ENCODE measurements at regions not wholly inside any gene's neighbourhood (a gene's known extent, or its start where the extent isn't known, plus 50 kb on each side); places are given as distances from the start of the nearest gene placed in this dataset.
"Not testable (repeated sequence)": the region's sequence is repeated elsewhere in the genome, so short reads cannot be mapped to it uniquely, and the experiment has no call there.

- no peak for DNase-seq (ENCODE audit: low read depth)
Measured at GRCh38 chr5:101244621-101245020, 341.5 kb upstream of the ST8SIA4 start.

DNA sequence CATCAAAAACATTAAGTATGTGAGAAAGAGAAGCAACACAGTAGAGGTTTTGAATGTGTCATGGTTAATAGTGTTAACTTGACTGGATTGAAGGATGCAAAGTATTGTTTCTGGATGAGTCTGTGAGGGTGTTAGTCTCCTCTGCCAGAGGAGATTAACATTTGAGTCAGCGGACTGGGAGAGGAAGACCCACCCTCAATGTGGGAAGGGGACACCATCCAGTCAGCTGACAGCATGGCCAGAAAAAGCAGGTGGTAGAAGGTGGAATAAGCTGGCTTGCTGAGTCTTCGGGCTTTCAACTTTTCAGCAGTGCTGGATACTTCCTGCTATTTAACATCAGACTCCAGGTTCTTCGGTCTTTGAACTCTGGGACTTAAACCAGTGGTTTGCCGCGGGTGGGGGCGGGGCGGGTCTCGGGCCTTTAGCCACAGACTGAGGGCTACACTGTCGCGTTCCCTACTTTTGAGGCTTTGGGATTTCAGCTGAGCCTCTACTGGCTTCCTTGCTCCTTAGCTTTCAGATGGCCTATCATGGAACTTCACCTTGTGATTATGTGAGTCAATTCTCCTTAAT is 309.9 kb upstream of the ST8SIA4 start:
- no peak for DNase-seq (ENCODE audit: low read depth)

DNA sequence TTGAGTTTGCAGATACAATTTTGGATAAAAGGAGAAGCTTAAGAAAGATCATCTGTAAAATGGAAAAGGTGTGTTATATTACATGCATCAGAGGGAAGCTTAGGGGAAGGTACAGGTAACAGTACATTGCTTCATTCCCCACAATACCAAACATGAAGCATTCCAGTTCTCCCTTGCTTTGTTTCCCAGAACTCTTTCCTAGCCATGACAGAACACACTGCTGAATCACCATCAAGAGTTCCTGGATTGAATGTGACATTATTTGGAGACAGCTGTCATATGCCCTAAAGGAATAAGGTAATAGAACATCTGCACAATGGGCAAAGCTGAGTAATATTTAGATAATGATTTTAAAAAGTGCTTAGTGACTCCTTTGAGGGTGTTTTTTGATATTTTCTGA is 303.5 kb upstream of the ST8SIA4 start:
- no peak for DNase-seq (ENCODE audit: low read depth)

GRCh38 chr5:101205065-101205464 is 302.0 kb upstream of the ST8SIA4 start:
- DNase-seq (ENCODE audit: low read depth), result not testable (repeated sequence)

GRCh38 chr5:101180365-101180764 is 277.3 kb upstream of the ST8SIA4 start:
- DNase-seq (ENCODE audit: low read depth), result not testable (repeated sequence)

DNA sequence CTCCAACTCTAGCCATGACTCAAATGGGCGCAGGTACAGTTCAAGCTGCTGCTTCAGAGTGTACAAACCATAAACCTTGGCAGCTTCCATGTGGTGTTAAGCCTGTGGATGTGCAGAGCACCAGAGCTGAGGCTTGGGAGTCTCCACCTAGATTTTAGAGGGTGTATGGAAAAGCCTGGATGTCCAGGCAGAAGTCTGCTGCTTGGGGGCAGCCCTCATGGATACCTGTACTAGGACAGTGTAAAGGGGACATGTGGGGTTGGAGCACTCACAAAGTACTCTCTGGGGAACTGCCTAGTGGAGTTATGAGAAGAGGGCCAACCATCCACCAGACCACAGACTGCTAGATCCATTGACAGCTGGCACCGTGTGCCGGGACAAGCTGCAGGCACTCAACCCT is 273.5 kb upstream of the ST8SIA4 start:
- no peak for DNase-seq (ENCODE audit: low read depth)

DNA sequence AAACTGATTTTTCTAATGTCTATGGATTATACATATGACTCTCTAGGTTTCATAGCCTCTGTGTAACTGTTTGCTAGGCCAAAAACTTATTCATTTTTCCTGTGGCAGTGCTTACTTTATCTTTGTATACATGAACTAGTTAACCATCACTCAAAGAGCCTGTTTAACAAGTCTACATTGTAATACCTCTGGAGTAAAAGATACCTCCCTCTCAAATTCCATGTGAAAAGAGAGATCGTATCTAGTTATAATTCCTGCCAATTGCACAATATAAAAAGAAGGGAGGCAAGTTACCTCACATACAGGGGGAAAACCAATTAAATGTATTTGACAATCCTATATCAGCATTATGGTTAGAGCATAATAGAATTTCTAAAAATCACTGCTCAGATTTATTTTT is 271.9 kb upstream of the ST8SIA4 start:
- no peak for DNase-seq (ENCODE audit: low read depth)

DNA sequence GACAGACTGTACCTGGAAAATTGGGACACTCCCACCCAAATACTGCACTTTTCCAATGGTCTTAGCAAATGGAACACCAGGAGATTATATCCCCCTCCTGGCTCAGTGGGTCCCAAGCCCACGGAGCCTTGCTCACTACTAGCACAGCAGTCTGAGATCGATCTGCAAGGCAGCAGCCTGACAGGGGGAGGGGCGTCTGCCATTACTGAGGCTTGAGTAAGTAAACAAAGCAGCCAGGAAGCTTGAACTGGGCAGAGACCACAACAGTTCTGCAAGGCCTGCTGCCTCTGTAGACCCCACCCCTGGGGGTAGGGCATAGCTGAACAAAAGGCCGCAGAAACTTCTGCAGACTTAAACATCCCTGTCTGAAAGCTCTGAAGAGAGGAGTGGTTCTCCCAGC is 260.0 kb upstream of the ST8SIA4 start:
- DNase-seq (ENCODE audit: low read depth), result no peak

DNA sequence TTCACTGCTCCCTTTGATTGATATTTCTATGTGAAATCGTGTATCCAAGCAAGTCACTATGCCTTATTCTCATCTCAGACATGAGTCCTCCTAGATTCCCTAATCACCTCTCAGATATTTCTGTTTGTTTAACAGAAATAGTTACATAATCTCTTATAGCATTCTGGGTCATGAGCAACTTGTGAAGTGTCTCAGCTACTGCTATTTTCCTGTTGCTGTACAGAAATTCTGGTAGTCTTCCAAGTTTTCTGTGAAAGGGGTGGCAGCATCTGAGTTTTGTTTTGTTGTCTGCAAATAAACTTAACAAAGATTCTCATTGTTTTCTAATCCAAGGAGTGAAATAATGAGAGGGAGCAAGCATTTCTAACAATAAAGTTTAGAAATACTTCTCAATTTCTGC is 256.9 kb upstream of the ST8SIA4 start:
- DNase-seq (ENCODE audit: low read depth), result no peak

GRCh38 chr5:101159006-101159405 is 255.9 kb upstream of the ST8SIA4 start:
- DNase-seq (ENCODE audit: low read depth), result no peak

DNA sequence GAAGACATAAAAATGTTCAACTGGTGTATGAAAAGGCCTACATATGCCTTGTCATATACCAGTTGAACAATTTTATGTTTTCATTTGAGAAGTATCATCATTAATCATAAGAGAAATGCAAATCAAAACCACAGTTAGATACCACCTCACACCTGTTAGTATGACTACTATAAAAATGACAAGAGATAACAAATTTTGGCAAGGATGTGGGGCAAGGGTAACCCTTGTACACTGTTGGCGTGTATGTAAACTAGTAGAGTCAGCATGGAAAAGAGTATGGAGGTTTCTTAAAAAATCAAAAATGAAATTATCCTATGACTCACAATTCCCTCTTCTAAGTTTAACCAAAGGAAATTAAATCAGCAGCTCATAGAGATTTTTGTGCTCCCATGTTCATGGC is 250.4 kb upstream of the ST8SIA4 start:
- DNase-seq (ENCODE audit: low read depth), result no peak

DNA sequence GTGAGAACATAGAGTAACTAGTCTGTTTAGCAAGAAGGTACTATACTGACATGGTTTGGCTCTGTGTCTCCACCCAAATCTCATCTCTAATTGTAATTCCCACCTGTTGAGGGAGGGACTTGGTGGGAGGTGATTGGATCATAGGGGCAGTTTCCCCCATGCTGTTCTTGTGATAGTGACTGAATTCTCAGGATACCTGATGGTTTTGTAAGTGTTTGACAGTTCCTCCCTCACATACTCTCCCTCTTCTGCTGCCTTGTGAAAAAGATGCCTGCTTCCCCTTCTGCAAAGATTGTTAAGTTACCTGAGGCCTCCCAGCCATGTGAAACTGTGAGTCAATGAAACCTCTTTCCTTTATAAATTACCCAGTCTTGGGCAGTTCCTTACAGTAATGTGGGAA is 240.4 kb upstream of the ST8SIA4 start:
- DNase-seq (ENCODE audit: low read depth), result no peak

DNA sequence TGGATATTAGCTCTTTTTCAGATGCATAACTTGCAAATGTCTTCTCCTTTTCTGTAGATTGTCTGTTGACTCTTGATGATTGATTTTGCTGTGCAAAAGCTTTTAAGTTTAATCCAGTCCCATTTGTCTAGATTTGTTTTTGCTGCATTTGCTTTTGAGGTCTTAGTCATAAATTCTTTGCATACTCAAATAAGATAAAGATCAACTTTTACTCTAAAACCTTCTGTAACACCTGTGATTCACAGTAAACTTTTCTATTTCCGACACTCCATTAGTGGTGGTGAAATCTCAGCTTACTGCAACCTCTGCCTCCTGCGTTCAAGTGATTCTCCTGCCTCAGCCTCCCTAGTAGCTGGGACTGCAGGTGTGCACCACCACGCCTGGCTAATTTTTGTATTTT is 239.0 kb upstream of the ST8SIA4 start:
- DNase-seq (ENCODE audit: low read depth), result no peak

GRCh38 chr5:101136454-101136853 is 233.4 kb upstream of the ST8SIA4 start:
- DNase-seq (ENCODE audit: low read depth), result no peak

DNA sequence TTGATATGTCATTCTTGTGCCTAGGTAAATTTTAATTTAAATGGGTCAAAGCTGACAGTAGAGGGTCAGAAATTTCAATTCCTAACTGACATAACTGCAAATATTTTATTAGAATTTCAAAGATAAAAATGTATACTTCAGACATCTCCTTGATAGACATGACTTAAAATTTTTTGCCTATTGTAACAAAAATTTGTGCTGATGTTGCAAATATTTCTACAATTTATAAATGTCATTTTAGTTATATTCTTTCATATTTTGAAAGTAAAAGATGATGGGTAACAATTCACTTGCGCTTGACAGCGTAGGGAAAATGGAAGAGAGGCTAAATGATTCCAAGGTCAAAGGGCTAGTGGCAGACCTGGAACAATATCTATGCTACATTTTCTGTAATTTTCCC is 220.3 kb upstream of the ST8SIA4 start:
- DNase-seq (ENCODE audit: low read depth), result no peak

DNA sequence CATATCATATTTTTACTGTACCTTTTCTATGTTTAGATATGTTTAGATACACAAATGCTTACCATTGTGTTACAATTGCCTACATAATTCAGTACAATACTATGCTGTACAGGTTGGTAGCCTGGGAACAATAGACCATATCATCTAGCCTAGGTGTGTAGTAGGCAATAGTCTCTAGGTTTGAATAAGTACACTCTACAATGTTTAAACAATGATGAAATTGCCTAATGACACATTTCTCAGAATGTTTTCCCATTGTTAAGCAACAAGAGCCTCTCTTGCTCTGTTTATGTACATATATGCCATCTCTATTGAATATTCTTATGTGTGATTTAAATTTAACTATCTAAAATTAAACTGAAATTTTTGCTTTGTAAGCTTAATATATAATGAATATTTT is 209.6 kb upstream of the ST8SIA4 start:
- DNase-seq (ENCODE audit: low read depth), result no peak

GRCh38 chr5:101103874-101104273 is 200.8 kb upstream of the ST8SIA4 start:
- DNase-seq (ENCODE audit: low read depth), result no peak

- no peak for DNase-seq (ENCODE audit: low read depth)
Measured at GRCh38 chr5:101102506-101102905, 199.4 kb upstream of the ST8SIA4 start.

DNA sequence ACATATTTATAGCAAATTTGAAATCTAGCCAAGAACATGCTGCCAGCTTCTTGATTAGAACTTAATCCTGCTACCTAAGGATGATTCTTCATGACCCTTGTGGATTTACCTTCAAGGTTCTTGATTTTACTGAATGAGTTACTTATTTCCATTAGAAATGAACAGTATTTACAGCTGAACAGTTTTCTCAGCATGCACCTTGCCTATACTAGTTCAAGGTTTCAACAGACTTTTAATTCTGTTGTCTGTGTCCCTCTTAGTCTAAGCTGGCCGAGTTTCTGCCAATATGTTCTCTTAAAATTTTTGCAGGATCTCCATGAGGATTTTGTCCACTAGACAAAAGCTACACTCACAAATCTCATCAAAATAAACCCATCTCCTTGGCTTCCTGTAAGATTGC is 188.8 kb upstream of the ST8SIA4 start:
- no peak for DNase-seq (ENCODE audit: low read depth)

GRCh38 chr5:101084353-101084752 is 181.3 kb upstream of the ST8SIA4 start:
- no peak for DNase-seq (ENCODE audit: low read depth)

DNA sequence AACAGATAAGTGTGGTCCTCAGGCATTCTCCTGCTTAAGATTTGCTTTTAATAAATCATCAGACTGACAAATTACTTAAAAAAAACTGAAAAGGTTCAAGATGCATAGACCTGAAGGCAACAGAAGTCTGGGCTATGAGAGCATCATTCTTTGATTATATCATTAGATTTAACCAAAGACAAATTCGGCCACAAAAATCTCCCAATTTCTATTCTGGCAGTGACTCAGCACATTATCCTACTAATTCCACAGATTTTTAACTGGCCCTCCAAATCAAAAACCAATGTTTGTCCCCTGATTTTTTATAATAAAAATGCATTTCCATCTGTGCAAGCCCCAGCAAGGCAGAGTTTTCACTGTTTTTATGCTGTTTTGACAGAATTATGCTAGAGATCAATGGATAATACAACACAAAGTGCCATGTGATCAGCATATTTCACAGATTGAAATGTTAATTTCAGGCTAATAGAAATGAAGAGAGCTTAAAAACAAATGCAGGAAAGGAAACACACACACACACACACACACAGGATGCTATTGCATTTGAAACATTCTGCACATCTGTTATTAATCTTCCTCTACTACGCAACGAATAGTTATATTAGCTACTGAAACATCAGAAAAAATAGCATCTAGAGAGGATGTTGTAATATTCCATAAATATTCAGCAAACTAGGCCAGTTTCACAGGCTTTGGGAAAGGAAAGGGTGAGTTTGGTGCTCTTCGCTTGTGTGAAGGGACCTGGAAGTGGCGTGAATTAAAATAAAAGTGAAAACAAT is 177.6 kb upstream of the ST8SIA4 start:
- peak; percentile 1 for DNase-seq (ENCODE audit: low read depth)

DNA sequence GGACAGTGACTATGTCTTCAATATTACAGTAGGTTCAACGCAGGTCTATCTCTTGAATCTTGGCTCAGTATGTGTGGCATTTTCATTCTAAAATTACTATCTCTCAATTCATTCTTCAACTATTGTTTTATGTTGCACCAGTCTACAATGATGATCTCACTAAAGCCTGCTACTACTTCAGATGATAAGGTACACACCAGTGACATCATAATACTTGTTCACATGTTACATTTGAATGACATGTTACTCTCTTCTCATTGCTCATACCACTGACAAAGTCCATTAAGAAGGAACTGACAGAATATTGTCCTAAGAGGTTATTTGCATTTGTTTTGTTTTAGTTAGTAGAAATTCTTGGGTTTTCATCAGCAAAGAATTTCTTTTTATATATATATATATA is 165.2 kb upstream of the ST8SIA4 start:
- no peak for DNase-seq (ENCODE audit: low read depth)

DNA sequence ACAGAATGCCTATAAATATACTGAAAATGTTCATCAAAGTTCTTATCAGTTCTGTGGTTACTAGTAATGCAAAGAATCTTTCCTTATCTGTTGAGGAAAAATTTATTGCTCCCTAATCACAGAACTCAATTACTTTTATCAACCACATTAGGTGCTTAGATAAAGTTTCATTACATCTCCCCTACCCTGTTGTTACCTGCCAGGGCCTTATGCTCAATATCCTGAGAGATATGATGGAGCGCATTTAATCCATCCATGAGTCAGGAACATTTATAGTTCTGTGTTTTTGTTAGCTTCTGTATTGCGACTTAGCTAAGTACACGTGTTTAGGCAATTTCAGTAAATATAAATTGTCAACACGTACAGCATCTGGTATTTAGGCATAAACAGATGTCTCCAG is 164.3 kb upstream of the ST8SIA4 start:
- DNase-seq (ENCODE audit: low read depth), result no peak

GRCh38 chr5:101062902-101063301 is 159.8 kb upstream of the ST8SIA4 start:
- no peak for DNase-seq (ENCODE audit: low read depth)
